ENCODE measurements at regions not wholly inside any gene's neighbourhood (a gene's known extent, or its start where the extent isn't known, plus 50 kb on each side); places are given as distances from the start of the nearest gene placed in this dataset.

DNA sequence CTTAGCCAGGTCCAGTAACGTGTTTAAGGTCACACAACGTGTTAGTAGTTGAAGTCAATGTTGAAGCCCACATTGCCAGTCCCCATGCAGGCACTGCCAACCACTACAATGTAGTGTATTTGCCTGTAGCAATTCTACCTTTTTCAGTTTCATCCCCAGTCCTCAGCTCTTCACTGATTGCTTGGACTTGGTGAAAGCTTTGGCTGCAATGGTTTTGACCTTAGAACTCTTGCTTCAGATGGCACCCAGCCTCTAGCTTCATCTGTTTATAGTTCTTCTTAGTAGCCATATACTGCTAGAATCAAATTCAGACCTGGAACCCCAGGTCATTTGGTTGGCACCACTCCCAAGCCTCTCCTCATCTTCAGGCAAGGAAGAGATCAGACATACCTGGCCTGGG lies 345.4 kb upstream of the SEMA6D start:
- TF ChIP-seq, protein P1, sequence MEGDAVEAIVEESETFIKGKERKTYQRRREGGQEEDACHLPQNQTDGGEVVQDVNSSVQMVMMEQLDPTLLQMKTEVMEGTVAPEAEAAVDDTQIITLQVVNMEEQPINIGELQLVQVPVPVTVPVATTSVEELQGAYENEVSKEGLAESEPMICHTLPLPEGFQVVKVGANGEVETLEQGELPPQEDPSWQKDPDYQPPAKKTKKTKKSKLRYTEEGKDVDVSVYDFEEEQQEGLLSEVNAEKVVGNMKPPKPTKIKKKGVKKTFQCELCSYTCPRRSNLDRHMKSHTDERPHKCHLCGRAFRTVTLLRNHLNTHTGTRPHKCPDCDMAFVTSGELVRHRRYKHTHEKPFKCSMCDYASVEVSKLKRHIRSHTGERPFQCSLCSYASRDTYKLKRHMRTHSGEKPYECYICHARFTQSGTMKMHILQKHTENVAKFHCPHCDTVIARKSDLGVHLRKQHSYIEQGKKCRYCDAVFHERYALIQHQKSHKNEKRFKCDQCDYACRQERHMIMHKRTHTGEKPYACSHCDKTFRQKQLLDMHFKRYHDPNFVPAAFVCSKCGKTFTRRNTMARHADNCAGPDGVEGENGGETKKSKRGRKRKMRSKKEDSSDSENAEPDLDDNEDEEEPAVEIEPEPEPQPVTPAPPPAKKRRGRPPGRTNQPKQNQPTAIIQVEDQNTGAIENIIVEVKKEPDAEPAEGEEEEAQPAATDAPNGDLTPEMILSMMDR (conservative IDR thresholded peaks at IDR 0.05; ENCODE audit: low read depth, low read length), result no peak
- TF ChIP-seq MAZ (IDR thresholded peaks at IDR 0.05; ENCODE audit: borderline replicate concordance, low read depth, low read length) (no peak), POLR2A (IDR thresholded peaks at IDR 0.05; ENCODE audit: low read depth, low read length) (no peak)

Data from IMR-90 (cell line).